Activated CD4-positive, alpha-beta T cell treated with anti-CD3 and anti-CD28 coated beads, Interleukin-2, amount 10 ng/mL, durations not matched to agents 24 days and 14 days (primary cell): ENCODE measurements at regions not wholly inside any gene's neighbourhood (a gene's known extent, or its start where the extent isn't known, plus 50 kb on each side); places are given as distances from the start of the nearest gene placed in this dataset.
A peak's percentile ranks its signal among the peaks of the same experiment; 100 is the strongest.
"Not testable (repeated sequence)": the region's sequence is repeated elsewhere in the genome, so short reads cannot be mapped to it uniquely, and the experiment has no call there.

ENCODE experiments used
- DNase-seq: peaks from one replicate; pipeline ENCODE4 v3.0.0; 2022
- H3K27ac Mint-ChIP-seq: one replicate; pipeline ENCODE4 v1.8.0; 2022; ENCODE audit warnings: mild to moderate bottlenecking, mixed read lengths
- H3K27me3 Mint-ChIP-seq: one replicate; pipeline ENCODE4 v1.8.0; 2022; ENCODE audit warnings: mixed read lengths
- H3K36me3 Mint-ChIP-seq: one replicate; pipeline ENCODE4 v1.8.0; 2022; ENCODE audit warnings: low read depth, mild to moderate bottlenecking, mixed read lengths
- H3K4me1 Mint-ChIP-seq: one replicate; pipeline ENCODE4 v1.8.0; 2021; ENCODE audit warnings: mixed read lengths
- H3K4me3 Mint-ChIP-seq: one replicate; pipeline ENCODE4 v1.8.0; 2022; ENCODE audit warnings: mild to moderate bottlenecking, moderate library complexity, mixed read lengths
- H3K9me3 Mint-ChIP-seq: one replicate; pipeline ENCODE4 v1.8.0; 2021; ENCODE audit warnings: mixed read lengths
- intact Hi-C: fragments of 100-400 bp; cut with micrococcal nuclease; formaldehyde crosslinking; loops from one replicate; pipeline ENCODE4 v1.15.1; 2023

DNA sequence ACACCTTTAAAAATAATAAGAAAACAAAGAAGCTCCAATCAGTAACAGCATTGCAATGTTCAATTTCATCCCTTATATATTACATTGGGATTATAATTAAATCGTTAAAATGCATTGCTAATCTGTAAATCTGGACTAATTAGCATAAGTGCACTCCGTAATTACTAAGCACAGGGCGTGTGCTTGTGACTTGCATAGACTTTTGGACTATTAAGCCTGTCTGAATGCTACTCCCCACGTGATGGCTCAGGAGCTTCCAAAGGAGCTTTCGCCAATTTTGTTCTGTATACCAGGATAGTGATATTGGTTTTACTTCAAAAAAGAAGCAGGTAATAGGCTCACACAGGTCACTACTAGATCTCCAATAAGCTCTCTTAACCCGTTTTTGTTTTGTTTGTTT is 497.1 kb downstream of the SMARCA1 start:
- Mint-ChIP-seq H3K27me3 (no peaks in the 10 kb centered on the region), H3K27ac (no peak overlapping the region), H3K36me3 (no peaks in the 10 kb centered on the region), H3K4me3 (no peak overlapping the region), H3K9me3 (no peaks in the 10 kb centered on the region), H3K4me1 (no peaks in the 10 kb centered on the region)
- DNase-seq: no peak
- intact Hi-C loops: no loop called here

DNA sequence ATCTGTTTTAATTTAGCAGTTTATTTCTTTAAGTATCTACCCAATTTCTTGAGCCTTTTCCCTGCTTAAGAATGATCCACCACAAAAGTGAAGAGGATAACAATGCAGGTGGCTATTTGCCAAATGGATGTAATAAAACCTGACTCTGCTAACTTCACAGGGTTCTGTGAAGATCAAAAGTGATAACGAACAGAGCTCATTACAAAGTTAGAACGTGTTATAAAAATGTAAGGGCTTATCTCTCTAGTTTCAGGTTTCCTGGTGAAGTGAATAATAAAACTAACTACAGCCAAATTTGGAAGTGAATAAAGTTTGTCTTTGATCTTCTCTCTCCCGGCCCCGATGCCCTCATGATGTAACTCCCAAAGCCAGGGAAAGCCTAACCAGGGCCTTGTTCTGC is 497.9 kb downstream of the SMARCA1 start:
- no peak for DNase-seq
- Mint-ChIP-seq H3K27me3 (no peaks in the 10 kb centered on the region), H3K4me1 (no peaks in the 10 kb centered on the region), H3K9me3 (no peaks in the 10 kb centered on the region), H3K36me3 (no peaks in the 10 kb centered on the region), H3K27ac (no peak overlapping the region), H3K4me3 (no peak overlapping the region)
- intact Hi-C loops: no loop called here

DNA sequence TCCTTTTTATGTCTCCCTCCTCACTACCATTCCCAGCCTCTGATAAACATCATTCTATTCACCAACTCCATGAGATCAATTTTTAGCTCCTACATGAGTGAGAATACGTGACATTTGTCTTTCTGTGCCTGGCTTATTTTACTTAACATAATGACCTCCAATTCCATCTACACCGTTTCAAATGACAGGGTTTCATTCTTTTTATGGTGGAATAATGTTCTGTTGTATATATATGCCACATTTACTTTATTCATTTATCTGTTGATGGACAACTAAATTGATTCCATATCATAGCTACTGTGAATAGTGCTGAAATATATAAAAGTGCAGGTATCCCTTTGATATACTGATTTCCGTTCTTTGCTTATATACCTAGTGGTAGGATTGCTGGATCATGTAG is 503.9 kb downstream of the SMARCA1 start:
- intact Hi-C loops: no loop called here

DNA sequence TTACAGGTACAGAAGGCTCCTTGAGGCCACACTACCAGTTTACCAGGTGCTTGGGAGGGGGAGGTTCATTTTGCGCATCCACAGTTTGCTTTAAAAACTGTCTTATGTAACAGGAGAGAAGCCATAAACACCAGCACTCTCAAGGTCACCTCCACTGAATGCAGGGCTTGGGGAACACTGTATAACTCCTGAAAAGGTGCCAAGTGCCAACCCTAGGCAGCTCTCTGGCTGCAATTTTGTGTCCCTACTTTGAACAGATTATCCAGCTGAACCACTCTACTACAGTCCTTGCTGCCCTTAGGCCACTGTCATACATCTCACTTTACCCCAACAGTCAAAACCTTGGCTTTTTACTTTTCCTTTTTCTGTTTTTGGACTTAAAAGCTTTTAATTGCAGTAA is 507.9 kb downstream of the SMARCA1 start:
- Mint-ChIP-seq H3K27me3 (no peaks in the 10 kb centered on the region), H3K4me3 (no peak overlapping the region), H3K4me1 (no peaks in the 10 kb centered on the region), H3K36me3 (no peaks in the 10 kb centered on the region), H3K9me3 (no peaks in the 10 kb centered on the region), H3K27ac (no peak overlapping the region)
- DNase-seq: no peak
- intact Hi-C loops: no loop called here

More for the DNA sequence above, 503.9 kb downstream of the SMARCA1 start:
- no peaks in the 10 kb centered on the region for H3K27me3 Mint-ChIP-seq
- H3K36me3 Mint-ChIP-seq: no peaks in the 10 kb centered on the region
- DNase-seq: no peak
- H3K9me3 Mint-ChIP-seq: no peaks in the 10 kb centered on the region
- no peak overlapping the region for H3K4me3 Mint-ChIP-seq
- no peaks in the 10 kb centered on the region for H3K4me1 Mint-ChIP-seq
- no peak overlapping the region for H3K27ac Mint-ChIP-seq

DNA sequence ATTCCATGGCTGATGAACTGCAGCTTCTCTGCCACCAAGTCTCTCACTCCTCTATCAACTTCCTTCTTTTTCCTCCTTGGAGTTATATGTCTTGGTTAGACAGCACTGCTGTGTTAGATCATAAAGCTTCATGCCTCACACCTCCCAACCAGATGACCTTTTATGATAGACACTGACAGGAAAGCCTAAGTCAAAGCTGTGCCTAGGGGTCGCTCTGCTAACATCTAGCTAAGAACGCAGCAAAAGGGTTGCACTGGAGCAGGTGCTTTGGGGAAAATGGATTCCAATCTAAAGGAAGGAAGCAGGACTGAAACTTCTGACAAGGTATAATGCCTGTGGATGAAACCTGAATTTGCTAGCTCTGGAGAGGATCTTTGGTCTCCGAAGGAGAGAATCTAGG is 509.7 kb downstream of the SMARCA1 start:
- no peaks in the 10 kb centered on the region for H3K4me1 Mint-ChIP-seq
- no peaks in the 10 kb centered on the region for H3K9me3 Mint-ChIP-seq
- H3K27me3 Mint-ChIP-seq: no peaks in the 10 kb centered on the region
- intact Hi-C loops: no loop called here
- no peaks in the 10 kb centered on the region for H3K36me3 Mint-ChIP-seq
- no peak overlapping the region for H3K4me3 Mint-ChIP-seq
- no peak for DNase-seq
- no peak overlapping the region for H3K27ac Mint-ChIP-seq

DNA sequence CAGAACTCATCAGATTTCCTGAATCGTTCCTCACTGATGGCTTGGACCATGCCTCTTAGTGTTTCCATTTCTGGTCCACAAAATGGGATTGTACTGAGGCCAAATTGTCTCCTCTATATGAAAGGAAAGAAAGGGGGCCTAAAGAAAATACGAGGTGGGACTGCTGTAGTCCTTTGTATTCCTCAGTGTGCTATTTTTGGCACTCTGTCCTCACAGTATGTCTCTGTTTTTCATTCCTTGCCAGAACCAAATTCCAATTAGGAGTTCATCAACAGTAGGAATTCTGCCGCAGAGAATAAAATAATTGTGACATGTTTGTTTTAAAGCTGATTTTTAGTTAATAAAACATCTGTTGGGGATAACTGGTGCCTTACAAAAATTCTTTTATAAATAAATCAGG is 515.7 kb downstream of the SMARCA1 start:
- Mint-ChIP-seq H3K27ac (no peak overlapping the region), H3K36me3 (no peaks in the 10 kb centered on the region), H3K4me1 (no peaks in the 10 kb centered on the region), H3K9me3 (no peaks in the 10 kb centered on the region), H3K27me3 (no peaks in the 10 kb centered on the region), H3K4me3 (no peak overlapping the region)
- no peak for DNase-seq
- intact Hi-C loops: no loop called here

DNA sequence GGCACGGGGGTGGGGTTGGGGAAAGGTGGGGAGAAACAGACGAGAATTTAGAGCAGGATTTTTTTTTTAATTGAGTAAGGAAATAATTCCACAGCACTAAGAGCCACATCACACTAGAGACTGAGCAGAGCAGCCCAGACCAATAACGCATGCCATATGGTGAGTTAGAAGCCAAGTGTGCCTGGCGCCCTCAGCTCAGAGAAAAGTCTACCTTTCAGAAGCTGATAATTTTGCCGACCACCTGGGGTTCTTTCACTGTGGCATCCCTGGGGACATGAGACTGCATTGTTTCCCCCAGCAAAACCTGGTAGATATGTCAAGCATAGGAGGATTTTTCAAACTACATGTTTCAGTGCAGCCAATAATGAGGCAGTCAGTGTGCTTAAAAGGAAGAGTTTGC is 516.8 kb downstream of the SMARCA1 start:
- intact Hi-C loops: no loop called here
- Mint-ChIP-seq H3K27ac (no peak overlapping the region), H3K27me3 (no peaks in the 10 kb centered on the region), H3K36me3 (no peaks in the 10 kb centered on the region), H3K9me3 (no peaks in the 10 kb centered on the region), H3K4me3 (no peak overlapping the region), H3K4me1 (no peaks in the 10 kb centered on the region)
- DNase-seq: no peak

DNA sequence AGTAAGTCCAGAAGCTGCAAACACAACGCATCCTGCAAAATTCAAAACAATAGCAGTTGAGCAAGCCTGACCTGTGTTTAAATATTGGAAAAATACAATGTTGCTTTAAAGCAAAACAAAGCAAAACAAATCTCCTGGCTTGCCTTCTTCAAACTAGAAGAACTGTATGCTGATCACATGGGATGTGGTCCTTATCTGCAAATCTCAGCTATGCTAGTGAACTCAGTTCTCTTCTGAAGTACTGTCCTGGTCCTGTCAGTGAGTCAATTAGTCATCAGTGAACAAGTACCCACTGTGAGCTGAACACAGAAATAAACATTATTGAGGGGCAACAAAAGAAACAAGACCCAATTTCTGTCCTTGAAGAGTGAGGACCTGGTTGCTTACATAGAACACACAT is 522.5 kb downstream of the SMARCA1 start:
- Mint-ChIP-seq H3K9me3 (no peaks in the 10 kb centered on the region), H3K27ac (no peak overlapping the region), H3K27me3 (no peaks in the 10 kb centered on the region), H3K4me3 (no peak overlapping the region), H3K4me1 (no peaks in the 10 kb centered on the region), H3K36me3 (no peaks in the 10 kb centered on the region)
- DNase-seq: no peak
- intact Hi-C loops: no loop called here

DNA sequence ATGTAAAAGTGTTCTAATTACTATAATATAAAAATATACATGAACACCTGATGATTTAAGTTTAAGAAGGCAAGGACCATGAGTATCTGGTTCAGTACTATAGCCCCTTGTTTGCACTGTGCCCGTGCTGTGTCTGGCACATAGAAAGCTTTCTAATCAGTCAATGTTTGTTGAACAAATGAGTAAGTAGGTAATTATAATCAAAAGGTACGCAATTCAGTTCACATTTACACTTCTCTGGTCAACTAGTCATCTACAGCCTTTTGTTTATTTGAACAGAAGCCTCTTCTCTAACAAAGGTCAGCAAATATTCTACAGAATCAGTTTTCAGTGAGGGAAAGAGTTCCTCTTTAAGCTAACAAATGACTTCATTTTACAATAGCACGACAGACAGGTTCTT is 523.3 kb downstream of the SMARCA1 start:
- Mint-ChIP-seq H3K27me3 (no peaks in the 10 kb centered on the region), H3K4me1 (no peaks in the 10 kb centered on the region), H3K27ac (no peak overlapping the region), H3K9me3 (no peaks in the 10 kb centered on the region), H3K4me3 (no peak overlapping the region), H3K36me3 (no peaks in the 10 kb centered on the region)
- no peak for DNase-seq
- intact Hi-C loops: no loop called here

DNA sequence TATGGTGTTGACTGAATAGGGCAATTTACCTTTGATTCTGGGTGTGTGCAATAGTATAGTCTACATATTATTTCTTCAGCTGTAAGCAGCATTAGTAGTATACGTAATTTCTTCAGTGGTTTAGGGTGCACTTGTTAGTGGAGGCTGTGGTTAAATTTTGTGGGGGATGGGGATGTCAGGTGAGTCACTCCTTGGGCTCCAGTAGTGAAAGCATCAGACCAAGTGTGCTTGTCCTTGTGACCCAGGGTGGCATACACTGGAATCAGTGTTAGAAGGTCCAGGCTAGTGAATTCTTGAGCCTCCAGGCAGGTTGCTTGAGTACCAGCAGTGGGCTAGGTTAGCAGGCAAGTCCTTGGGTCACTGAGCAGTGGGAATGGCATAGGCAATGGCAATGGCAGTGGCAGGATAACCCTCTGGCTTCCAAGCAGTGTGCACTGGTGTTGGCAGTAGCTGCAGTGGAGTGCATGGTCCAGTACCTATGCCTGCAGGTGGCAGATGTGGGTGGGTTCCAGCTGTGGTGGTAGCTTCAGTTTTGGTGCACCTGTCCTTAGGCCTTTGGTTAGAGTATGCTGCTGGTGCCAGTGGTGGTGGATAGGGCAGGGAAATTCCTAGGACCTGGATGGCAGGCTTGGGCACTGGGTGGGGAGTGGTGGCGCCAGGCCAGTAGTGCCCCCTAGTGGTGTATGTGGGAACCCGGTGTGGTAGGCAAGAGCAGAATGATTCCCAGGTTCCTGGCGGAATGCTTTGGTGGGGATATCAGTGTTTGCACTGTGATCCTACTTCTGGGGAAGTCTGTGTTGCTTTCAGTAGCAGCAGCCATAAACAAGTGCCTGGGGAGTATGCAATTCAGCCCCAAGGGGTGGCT is 531.0 kb downstream of the SMARCA1 start:
- intact Hi-C loops: no loop called here
- peaks cover 3% of the 10 kb centered on the region for H3K9me3 Mint-ChIP-seq
- H3K4me1 Mint-ChIP-seq: no peaks in the 10 kb centered on the region
- H3K4me3 Mint-ChIP-seq: no peak overlapping the region
- no peaks in the 10 kb centered on the region for H3K27me3 Mint-ChIP-seq
- no peaks in the 10 kb centered on the region for H3K36me3 Mint-ChIP-seq
- no peak for DNase-seq
- H3K27ac Mint-ChIP-seq: no peak overlapping the region

DNA sequence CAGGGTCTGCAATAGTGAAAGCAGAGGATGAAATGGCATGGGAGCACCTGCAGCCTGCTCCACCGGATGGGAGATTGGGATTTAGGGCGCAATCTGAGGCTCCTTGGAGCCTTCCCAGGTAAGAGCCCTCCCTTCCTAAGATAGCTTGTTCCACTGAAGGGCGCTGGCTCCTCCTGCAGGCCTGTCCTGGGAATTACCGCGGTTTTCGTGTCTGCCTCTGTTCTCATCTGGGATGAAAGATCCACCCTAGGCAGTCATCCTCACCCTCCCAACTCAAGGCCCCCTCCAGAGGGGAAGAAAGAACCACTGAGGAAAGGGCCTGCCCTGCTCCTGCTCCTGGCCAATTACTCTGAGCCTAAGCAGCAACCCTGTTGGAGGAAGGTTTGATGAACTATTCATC is 547.5 kb downstream of the SMARCA1 start:
- Mint-ChIP-seq H3K4me1 (no peaks in the 10 kb centered on the region), H3K4me3 (no peak overlapping the region), H3K27ac (no peak overlapping the region), H3K9me3 (no peaks in the 10 kb centered on the region), H3K27me3 (no peaks in the 10 kb centered on the region), H3K36me3 (no peaks in the 10 kb centered on the region)
- intact Hi-C loops: no loop called here
- peak; percentile 59 for DNase-seq

DNA sequence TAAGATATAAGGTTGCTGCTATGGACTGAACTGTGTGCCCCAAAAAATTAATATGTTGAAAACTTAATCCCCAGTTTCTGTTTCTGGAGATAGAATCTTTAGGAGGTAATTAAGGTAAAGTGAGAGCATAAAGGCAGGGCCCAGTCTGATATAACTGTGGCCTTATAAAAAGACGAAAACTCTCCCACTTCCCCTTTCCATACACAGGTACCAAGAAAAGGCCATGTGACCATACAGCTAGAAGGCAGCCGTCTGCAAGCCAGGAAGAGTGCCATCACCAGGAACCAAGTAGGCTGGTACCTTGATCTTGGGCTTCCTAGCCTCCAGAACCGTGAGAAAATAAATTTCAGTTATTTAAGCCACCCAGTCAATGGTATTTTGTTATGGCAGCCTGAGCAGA is 550.3 kb downstream of the SMARCA1 start:
- Mint-ChIP-seq H3K4me3 (no peak overlapping the region), H3K27ac (no peak overlapping the region), H3K9me3 (no peaks in the 10 kb centered on the region), H3K4me1 (no peaks in the 10 kb centered on the region), H3K27me3 (no peaks in the 10 kb centered on the region), H3K36me3 (no peaks in the 10 kb centered on the region)
- no peak for DNase-seq
- intact Hi-C loops: no loop called here

DNA sequence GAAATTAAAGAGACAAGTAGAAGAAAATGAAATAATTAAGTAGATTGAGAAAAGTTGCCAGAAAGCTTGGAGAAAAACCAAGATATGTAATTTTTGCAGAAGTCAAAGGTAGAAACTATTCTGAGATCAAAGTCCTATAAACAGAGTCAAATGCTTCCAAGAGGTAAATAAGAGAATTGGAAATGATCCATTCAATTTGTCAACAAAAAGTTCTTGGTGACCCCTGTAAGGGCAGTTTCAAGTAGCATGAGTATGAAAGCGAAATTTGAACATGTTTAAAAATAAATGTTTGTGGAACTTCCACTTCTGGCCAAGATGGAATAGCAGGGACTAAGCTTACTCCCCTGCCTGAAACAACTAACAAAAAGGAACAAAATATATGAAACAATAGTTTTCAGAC is 562.0 kb downstream of the SMARCA1 start:
- DNase-seq: no peak
- H3K36me3 Mint-ChIP-seq: no peaks in the 10 kb centered on the region

DNA sequence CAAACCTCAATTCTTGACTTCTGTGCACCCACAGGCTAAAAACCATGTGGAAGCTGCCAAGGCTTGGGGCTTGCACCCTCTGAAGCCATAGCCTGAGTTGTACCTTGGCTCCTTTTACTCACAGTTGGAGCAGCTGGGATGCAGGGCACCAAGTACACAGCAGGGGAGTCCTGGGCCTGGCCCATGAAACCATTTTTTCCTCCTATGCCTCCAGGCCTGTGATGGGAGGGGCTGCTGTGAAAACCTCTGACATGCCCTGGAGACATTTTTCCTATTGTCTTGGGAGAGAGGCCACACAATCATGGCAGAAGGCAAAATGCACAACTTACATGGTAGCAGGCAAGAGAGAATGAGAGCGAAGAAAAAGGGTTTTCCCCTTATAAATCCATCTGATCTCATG is 568.6 kb downstream of the SMARCA1 start:
- DNase-seq, H3K9me3 Mint-ChIP-seq, H3K27me3 Mint-ChIP-seq, H3K4me1 Mint-ChIP-seq, intact Hi-C loops, H3K36me3 Mint-ChIP-seq, H3K27ac Mint-ChIP-seq, H3K4me3 Mint-ChIP-seq: not testable (repeated sequence)

More for the DNA sequence above, 562.0 kb downstream of the SMARCA1 start:
- H3K4me3 Mint-ChIP-seq: no peak overlapping the region
- no peaks in the 10 kb centered on the region for H3K4me1 Mint-ChIP-seq
- H3K27me3 Mint-ChIP-seq: no peaks in the 10 kb centered on the region
- H3K9me3 Mint-ChIP-seq: no peaks in the 10 kb centered on the region
- intact Hi-C loops: no loop called here
- no peak overlapping the region for H3K27ac Mint-ChIP-seq

DNA sequence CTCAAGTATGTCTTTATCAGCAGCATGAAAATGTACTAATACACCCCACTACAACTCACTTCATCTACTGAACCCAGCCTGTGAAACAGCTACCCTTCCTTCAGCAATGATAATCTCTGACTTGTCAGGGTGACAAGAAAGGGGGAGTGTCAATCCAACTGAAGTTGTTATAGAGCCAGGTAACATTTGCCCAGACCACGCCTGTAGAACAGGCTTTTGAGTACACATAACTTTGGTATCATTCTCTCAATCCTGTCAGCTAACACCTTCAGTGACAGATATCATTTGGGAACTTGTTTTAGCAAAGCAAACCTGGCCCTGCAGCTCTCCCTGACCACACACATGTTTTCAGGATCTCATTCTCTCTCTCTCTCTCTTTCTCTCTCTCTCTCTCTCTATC is 592.2 kb downstream of the SMARCA1 start:
- Mint-ChIP-seq H3K4me3 (no peak overlapping the region), H3K27me3 (no peaks in the 10 kb centered on the region), H3K27ac (no peak overlapping the region), H3K4me1 (no peaks in the 10 kb centered on the region), H3K36me3 (no peaks in the 10 kb centered on the region), H3K9me3 (no peaks in the 10 kb centered on the region)
- intact Hi-C loops: no loop called here
- no peak for DNase-seq
